ENCODE measurements at regions not wholly inside any gene's neighbourhood (a gene's known extent, or its start where the extent isn't known, plus 50 kb on each side); places are given as distances from the start of the nearest gene placed in this dataset.

DNA sequence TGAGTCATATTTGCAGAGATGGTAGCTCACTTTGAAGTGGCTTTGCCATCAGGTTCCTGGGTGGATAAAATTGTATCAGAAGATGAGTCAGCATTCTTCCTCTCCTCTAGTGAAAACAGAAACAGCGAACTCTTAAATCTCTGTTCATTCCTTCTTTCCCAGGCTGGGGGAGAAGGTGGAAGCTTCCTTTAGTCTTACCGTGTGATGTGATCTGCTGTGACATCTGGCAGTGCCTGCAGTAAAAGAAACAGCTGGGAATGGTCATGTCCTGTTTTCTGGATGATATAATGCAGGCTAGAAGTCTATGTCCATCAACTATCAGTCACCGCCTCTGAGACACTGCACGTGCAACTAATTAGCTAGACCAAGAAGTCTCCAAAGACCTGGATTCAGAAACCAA is 171.6 kb downstream of the VAPA start:
- intact Hi-C loops (cut with micrococcal nuclease), result no loop called here

DNA sequence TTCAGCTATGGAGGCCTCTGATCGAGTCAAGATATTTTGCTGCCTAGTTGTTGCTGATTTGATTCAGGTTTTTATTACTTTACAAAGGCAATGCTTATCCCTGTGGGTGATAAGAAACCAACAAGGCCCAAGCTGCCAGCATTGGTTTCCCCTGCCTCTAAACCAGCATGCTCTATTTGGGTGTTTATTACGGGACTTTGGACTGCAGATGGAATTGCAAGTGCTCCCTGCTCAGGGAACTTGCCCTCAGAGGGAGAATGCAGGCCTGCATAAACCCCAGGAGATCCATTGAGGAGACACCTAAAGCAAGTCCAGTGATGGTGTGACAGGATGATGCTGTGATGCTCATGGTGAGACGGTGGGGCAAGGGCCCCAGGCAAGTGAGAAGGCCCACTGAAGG is 172.1 kb downstream of the VAPA start:
- no peaks in the 10 kb centered on the region for H3K27me3 Mint-ChIP-seq (ENCODE audit: insufficient read depth, unreplicated experiment)
- peaks cover 7% of the 10 kb centered on the region for H3K36me3 Mint-ChIP-seq (ENCODE audit: insufficient read depth, unreplicated experiment)
- intact Hi-C loops (cut with micrococcal nuclease), result no loop called here
- ChIA-PET POLR2A (interaction anchor here (1.7 kb wide), 1 partner anchor 8 kb away, joined by 3 read pairs; no protein-coding TSS in a partner anchor), CTCF (no interaction called here)
- no TSS peak for BruUV-seq (replicated peaks)
- DNase-seq (ENCODE audit: unreplicated experiment), result no peak
- H3K9me3 Mint-ChIP-seq (ENCODE audit: unreplicated experiment), result peaks cover 10% of the 10 kb centered on the region
- H3K4me3 Mint-ChIP-seq (ENCODE audit: unreplicated experiment), result no peak overlapping the region
- H3K4me1 Mint-ChIP-seq (ENCODE audit: insufficient read depth, unreplicated experiment), result no peaks in the 10 kb centered on the region
- no peak overlapping the region for H3K27ac Mint-ChIP-seq (ENCODE audit: low read depth, unreplicated experiment)
- TF ChIP-seq, protein P1, sequence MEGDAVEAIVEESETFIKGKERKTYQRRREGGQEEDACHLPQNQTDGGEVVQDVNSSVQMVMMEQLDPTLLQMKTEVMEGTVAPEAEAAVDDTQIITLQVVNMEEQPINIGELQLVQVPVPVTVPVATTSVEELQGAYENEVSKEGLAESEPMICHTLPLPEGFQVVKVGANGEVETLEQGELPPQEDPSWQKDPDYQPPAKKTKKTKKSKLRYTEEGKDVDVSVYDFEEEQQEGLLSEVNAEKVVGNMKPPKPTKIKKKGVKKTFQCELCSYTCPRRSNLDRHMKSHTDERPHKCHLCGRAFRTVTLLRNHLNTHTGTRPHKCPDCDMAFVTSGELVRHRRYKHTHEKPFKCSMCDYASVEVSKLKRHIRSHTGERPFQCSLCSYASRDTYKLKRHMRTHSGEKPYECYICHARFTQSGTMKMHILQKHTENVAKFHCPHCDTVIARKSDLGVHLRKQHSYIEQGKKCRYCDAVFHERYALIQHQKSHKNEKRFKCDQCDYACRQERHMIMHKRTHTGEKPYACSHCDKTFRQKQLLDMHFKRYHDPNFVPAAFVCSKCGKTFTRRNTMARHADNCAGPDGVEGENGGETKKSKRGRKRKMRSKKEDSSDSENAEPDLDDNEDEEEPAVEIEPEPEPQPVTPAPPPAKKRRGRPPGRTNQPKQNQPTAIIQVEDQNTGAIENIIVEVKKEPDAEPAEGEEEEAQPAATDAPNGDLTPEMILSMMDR (IDR thresholded peaks at IDR 0.05; ENCODE audit: unreplicated experiment), result no peak

More for the DNA sequence above, 171.6 kb downstream of the VAPA start:
- DNase-seq (ENCODE audit: unreplicated experiment), result no peak
- TF ChIP-seq, protein P1 (IDR thresholded peaks at IDR 0.05; ENCODE audit: unreplicated experiment), result no peak
- Mint-ChIP-seq H3K9me3 (ENCODE audit: unreplicated experiment) (peaks cover 10% of the 10 kb centered on the region), H3K4me3 (ENCODE audit: unreplicated experiment) (no peak overlapping the region), H3K27me3 (ENCODE audit: insufficient read depth, unreplicated experiment) (no peaks in the 10 kb centered on the region), H3K27ac (ENCODE audit: low read depth, unreplicated experiment) (no peak overlapping the region), H3K36me3 (ENCODE audit: insufficient read depth, unreplicated experiment) (peaks cover 7% of the 10 kb centered on the region), H3K4me1 (ENCODE audit: insufficient read depth, unreplicated experiment) (no peaks in the 10 kb centered on the region)
- BruUV-seq (replicated peaks), result no TSS peak
- ChIA-PET CTCF (no interaction called here), POLR2A (interaction anchor here (1.7 kb wide), 1 partner anchor 9 kb away, joined by 3 read pairs; no protein-coding TSS in a partner anchor)

DNA sequence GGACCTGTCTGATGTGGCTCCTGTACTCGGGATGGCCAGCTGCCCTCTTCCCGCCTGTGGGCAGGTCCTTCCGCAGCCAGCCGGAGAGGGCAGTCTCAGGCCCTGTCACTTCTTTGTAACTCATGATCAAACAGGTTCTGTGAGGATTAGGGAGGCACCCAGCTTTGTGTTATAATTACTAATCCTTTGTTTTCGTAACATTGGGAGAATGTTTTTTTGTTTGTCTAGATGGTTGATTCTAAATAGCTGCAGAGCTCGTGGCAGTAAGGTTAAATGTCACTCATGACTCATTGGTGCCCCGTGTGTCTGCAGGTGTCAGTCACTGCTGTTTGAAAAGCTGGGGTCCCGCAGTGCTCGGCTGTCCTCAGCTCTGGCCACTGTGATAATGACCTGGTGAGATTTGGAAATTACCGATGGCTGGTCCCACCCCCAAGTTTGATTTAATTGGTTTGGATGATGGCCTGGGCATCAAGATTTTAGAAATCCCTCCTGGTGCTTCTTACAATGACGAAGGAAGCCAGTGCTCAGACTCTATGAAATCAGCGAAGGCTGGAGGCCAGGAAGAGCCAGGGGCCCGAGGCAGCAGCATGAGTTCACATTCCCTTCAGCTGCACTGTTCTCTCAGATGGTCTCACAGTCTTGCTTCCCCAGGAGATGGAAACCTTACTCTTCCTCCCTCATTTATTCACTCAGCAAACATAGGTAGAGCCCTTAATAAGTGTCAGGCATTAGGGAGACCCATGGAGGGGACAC is 172.8 kb downstream of the VAPA start:
- Mint-ChIP-seq H3K4me3 (ENCODE audit: unreplicated experiment) (no peak overlapping the region), H3K27me3 (ENCODE audit: insufficient read depth, unreplicated experiment) (no peaks in the 10 kb centered on the region), H3K4me1 (ENCODE audit: insufficient read depth, unreplicated experiment) (no peaks in the 10 kb centered on the region), H3K36me3 (ENCODE audit: insufficient read depth, unreplicated experiment) (peaks cover 7% of the 10 kb centered on the region), H3K27ac (ENCODE audit: low read depth, unreplicated experiment) (no peak overlapping the region), H3K9me3 (ENCODE audit: unreplicated experiment) (peaks cover 10% of the 10 kb centered on the region)
- no TSS peak for BruUV-seq (replicated peaks)
- peak; percentile 38 for DNase-seq (ENCODE audit: unreplicated experiment)
- CTCF ChIA-PET, result interaction anchor here (0.6 kb wide), 1 partner anchor 80 kb away, joined by 4 read pairs; no protein-coding TSS in a partner anchor
- POLR2A ChIA-PET, result interaction anchor here (0.6 to 1.7 kb wide), 3 partner anchors 8 to 1099 kb away, joined by 3 read pairs; no protein-coding TSS in a partner anchor
- intact Hi-C loops (cut with micrococcal nuclease), result no loop called here
- TF ChIP-seq, protein P1 (IDR thresholded peaks at IDR 0.05; ENCODE audit: unreplicated experiment), result no peak

DNA sequence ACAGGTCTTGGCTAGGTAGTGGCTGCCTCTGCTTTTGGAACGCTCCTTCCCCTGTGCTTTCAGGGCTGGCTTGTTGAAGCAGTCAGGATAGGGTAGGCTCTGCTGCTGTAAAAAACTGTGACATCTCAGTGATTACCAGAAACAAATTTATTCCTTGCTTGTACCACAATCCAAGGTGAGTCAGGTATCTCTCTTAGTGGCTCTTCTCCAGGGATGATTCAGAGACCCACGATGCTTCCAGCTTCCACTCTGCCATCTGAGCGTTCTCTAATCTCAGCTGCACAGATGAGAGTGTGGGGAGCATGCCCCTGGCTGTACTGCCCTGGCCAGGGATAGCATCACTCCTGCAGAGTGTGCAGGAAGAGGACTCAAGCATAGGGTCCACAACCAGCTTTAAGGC is 174.9 kb downstream of the VAPA start:
- no peaks in the 10 kb centered on the region for H3K4me1 Mint-ChIP-seq (ENCODE audit: insufficient read depth, unreplicated experiment)
- peaks cover 7% of the 10 kb centered on the region for H3K36me3 Mint-ChIP-seq (ENCODE audit: insufficient read depth, unreplicated experiment)
- H3K9me3 Mint-ChIP-seq (ENCODE audit: unreplicated experiment), result no peaks in the 10 kb centered on the region
- intact Hi-C loops (cut with micrococcal nuclease), result no loop called here
- H3K4me3 Mint-ChIP-seq (ENCODE audit: unreplicated experiment), result no peak overlapping the region
- CTCF ChIA-PET, result interaction anchor here (0.7 to 1.1 kb wide), 2 partner anchors 10 to 12 kb away, joined by 3 read pairs; no protein-coding TSS in a partner anchor
- TF ChIP-seq, protein P1 (IDR thresholded peaks at IDR 0.05; ENCODE audit: unreplicated experiment), result no peak
- H3K27ac Mint-ChIP-seq (ENCODE audit: low read depth, unreplicated experiment), result no peak overlapping the region
- H3K27me3 Mint-ChIP-seq (ENCODE audit: insufficient read depth, unreplicated experiment), result no peaks in the 10 kb centered on the region
- DNase-seq (ENCODE audit: unreplicated experiment), result no peak
- POLR2A ChIA-PET, result interaction anchor here (0.6 kb wide), 1 partner anchor 34 kb away, joined by 3 read pairs; no protein-coding TSS in a partner anchor
- no TSS peak for BruUV-seq (replicated peaks)
